Trophoblast cell (in vitro differentiated cells and primary cell): ENCODE measurements at regions not wholly inside any gene's neighbourhood (a gene's known extent, or its start where the extent isn't known, plus 50 kb on each side); places are given as distances from the start of the nearest gene placed in this dataset.

Experiments
- DNase-seq, 2 donors: peaks; one replicate each; pipeline ENCODE4 v3.0.0-alpha.2; 2016
- H2AFZ ChIP-seq: 2 replicates; pipeline ENCODE4 v1.6.1; 2013; ENCODE audit warnings: low read length, moderate library complexity, mild to moderate bottlenecking; ENCODE audit not compliant: insufficient read depth, poor library complexity
- H2AK5ac ChIP-seq: 2 replicates; pipeline ENCODE4 v1.6.1; 2013; ENCODE audit warnings: mild to moderate bottlenecking, low read length
- H2BK120ac ChIP-seq: 2 replicates; pipeline ENCODE4 v1.6.1; 2013; ENCODE audit warnings: low read length, mild to moderate bottlenecking, moderate library complexity; ENCODE audit not compliant: insufficient read depth, poor library complexity
- H2BK12ac ChIP-seq: 2 replicates; pipeline ENCODE4 v1.6.1; 2013; ENCODE audit warnings: mild to moderate bottlenecking, low read length, moderate library complexity
- H2BK5ac ChIP-seq: 2 replicates; pipeline ENCODE4 v1.6.1; 2013; ENCODE audit warnings: low read length, low read depth, moderate library complexity, mild to moderate bottlenecking; ENCODE audit not compliant: poor library complexity
- H3K14ac ChIP-seq: 2 replicates; pipeline ENCODE4 v1.6.1; 2013; ENCODE audit warnings: mild to moderate bottlenecking, low read length
- H3K18ac ChIP-seq: 2 replicates; pipeline ENCODE4 v1.6.1; 2013; ENCODE audit warnings: mild to moderate bottlenecking, low read length
- H3K23ac ChIP-seq: 2 replicates; pipeline ENCODE4 v1.6.1; 2013; ENCODE audit warnings: low read length
- H3K27ac ChIP-seq: 2 replicates; pipeline ENCODE4 v1.5.1; 2013; ENCODE audit warnings: low read depth, mild to moderate bottlenecking, inconsistent platforms, low read length, moderate library complexity
- H3K27me3 ChIP-seq: 2 replicates; pipeline ENCODE4 v1.6.1; 2013; ENCODE audit warnings: inconsistent platforms, mild to moderate bottlenecking, low read length, moderate library complexity; ENCODE audit not compliant: insufficient read depth
- H3K36me3 ChIP-seq, 2 experiments: 1 replicate in 1 of 2; 2 replicates in 1 of 2; pipeline ENCODE4 v1.6.1; 2013; ENCODE audit warnings: low read length in 2 of 2, mild to moderate bottlenecking in 2 of 2, moderate library complexity in 1 of 2; ENCODE audit not compliant: insufficient read depth in 2 of 2, control insufficient read depth in 1 of 2
- H3K4ac ChIP-seq: 2 replicates; pipeline ENCODE4 v1.6.1; 2013; ENCODE audit warnings: low read depth, mild to moderate bottlenecking, low read length, moderate library complexity
- H3K4me1 ChIP-seq, 2 experiments: 1 replicate in 1 of 2; 2 replicates in 1 of 2; pipeline ENCODE4 v1.6.1; 2013; ENCODE audit warnings: low read length in 2 of 2, mild to moderate bottlenecking in 2 of 2, moderate library complexity in 1 of 2; ENCODE audit not compliant: insufficient read depth in 2 of 2, control insufficient read depth in 1 of 2
- H3K4me2 ChIP-seq: 2 replicates; pipeline ENCODE4 v1.6.1; 2013; ENCODE audit warnings: inconsistent platforms, mild to moderate bottlenecking, low read length, moderate library complexity
- H3K4me3 ChIP-seq: 2 replicates; pipeline ENCODE4 v1.5.1; 2013; ENCODE audit warnings: mild to moderate bottlenecking, low read depth, low read length, inconsistent platforms
- H3K79me1 ChIP-seq: one replicate; pipeline ENCODE4 v1.6.1; 2013; ENCODE audit warnings: low read length
- H3K79me2 ChIP-seq: 2 replicates; pipeline ENCODE4 v1.6.1; 2013; ENCODE audit warnings: low read length, mild to moderate bottlenecking; ENCODE audit not compliant: control insufficient read depth, insufficient read depth, poor library complexity
- H3K9ac ChIP-seq: 2 replicates; pipeline ENCODE4 v1.6.1; 2013; ENCODE audit warnings: mild to moderate bottlenecking, low read length
- H3K9me3 ChIP-seq: 2 replicates; pipeline ENCODE4 v1.6.1; 2013; ENCODE audit warnings: low read depth, mild to moderate bottlenecking, control low read depth, inconsistent platforms, low read length; ENCODE audit not compliant: insufficient read depth
- H4K12ac ChIP-seq: 2 replicates; pipeline ENCODE4 v1.6.1; 2013; ENCODE audit warnings: low read depth, mild to moderate bottlenecking, low read length, moderate library complexity
- H4K8ac ChIP-seq: 2 replicates; pipeline ENCODE4 v1.6.1; 2013; ENCODE audit warnings: low read depth, mild to moderate bottlenecking, low read length, moderate library complexity
- H4K91ac ChIP-seq: one replicate; pipeline ENCODE4 v1.6.1; 2013; ENCODE audit warnings: low read depth, mild to moderate bottlenecking, low read length, moderate library complexity
- WGBS: extraction: QIAGEN DNeasy Blood & Tissue Kit; methylation state at CpG from one replicate; pipeline ENCODE4 v1.1.7; 2013; ENCODE audit warnings: missing lambda C conversion rate; ENCODE audit not compliant: insufficient read length, insufficient coverage; ENCODE audit errors: extremely low coverage; 5-methylcytosine and 5-hydroxymethylcytosine counted together

DNA sequence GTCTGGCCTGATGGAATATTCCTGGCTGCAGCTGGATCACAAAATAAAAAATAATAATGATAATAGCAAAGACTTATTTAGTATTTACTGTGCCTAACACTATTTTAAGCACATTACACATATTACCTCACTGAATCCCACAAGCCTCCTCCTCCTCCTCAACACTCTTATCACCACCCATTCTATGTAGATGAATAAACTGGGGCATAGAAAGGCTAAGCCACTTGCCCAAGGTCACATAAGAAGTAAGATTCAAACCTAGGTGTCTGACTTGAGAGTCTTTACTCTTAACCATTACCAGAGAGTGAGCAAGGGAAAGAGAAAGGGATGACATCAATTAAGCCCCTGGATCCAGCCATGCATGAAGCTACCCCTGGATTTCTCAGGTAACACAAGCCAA, 493.1 kb downstream of the SHQ1 start:
- no peak overlapping the region for H3K18ac ChIP-seq
- H3K23ac ChIP-seq = no peak overlapping the region
- H4K8ac ChIP-seq = no peak overlapping the region
- H3K9ac ChIP-seq = no peak overlapping the region
- no peak overlapping the region for H3K4me2 ChIP-seq
- H2BK12ac ChIP-seq = no peak overlapping the region
- DNase-seq = no peak
- no peak overlapping the region for H4K91ac ChIP-seq
- H3K79me1 ChIP-seq = no peaks in the 10 kb centered on the region
- no peak overlapping the region for H4K12ac ChIP-seq
- H3K79me2 ChIP-seq = no peaks in the 10 kb centered on the region
- H2BK5ac ChIP-seq = no peak overlapping the region
- H3K36me3 ChIP-seq = no peaks in the 10 kb centered on the region
- H3K27ac ChIP-seq = no peak overlapping the region
- no peaks in the 10 kb centered on the region for H3K27me3 ChIP-seq
- no peak overlapping the region for H3K4me3 ChIP-seq
- no peak overlapping the region for H3K14ac ChIP-seq
- no peak overlapping the region for H2AK5ac ChIP-seq
- H2AFZ ChIP-seq = no peak overlapping the region
- peaks cover 5 to 8% of the 10 kb centered on the region in 2 experiments for H3K4me1 ChIP-seq
- H2BK120ac ChIP-seq = no peak overlapping the region
- H3K9me3 ChIP-seq = peaks cover 2% of the 10 kb centered on the region
- no peak overlapping the region for H3K4ac ChIP-seq

- no CpG with 5 or more reads among the region's 1 CpG for WGBS
- Histone ChIP-seq H3K4ac (no peak overlapping the region), H3K4me1 (peaks cover 2 to 3% of the 10 kb centered on the region in 2 experiments), H3K79me2 (no peaks in the 10 kb centered on the region), H3K18ac (no peak overlapping the region), H3K79me1 (no peaks in the 10 kb centered on the region), H3K36me3 (no peaks in the 10 kb centered on the region), H3K4me3 (no peak overlapping the region), H3K4me2 (no peak overlapping the region), H3K9ac (no peak overlapping the region), H4K8ac (no peak overlapping the region), H4K12ac (no peak overlapping the region), H4K91ac (no peak overlapping the region), H3K9me3 (peaks cover 2% of the 10 kb centered on the region), H2AFZ (no peak overlapping the region), H3K23ac (no peak overlapping the region), H3K27ac (no peak overlapping the region), H2BK12ac (no peak overlapping the region), H3K27me3 (no peaks in the 10 kb centered on the region), H2BK5ac (no peak overlapping the region), H3K14ac (no peak overlapping the region), H2AK5ac (no peak overlapping the region), H2BK120ac (no peak overlapping the region)
- DNase-seq = peak in 1 of 2 donors; percentile 58
Observed at GRCh38 chr3:72354486-72354885, 493.8 kb downstream of the SHQ1 start.

GRCh38 chr3:72353236-72354128, 494.8 kb downstream of the SHQ1 start:
- H3K9me3 ChIP-seq = peaks cover 2% of the 10 kb centered on the region
- no peak for DNase-seq
- H3K4me3 ChIP-seq = no peak overlapping the region
- no peaks in the 10 kb centered on the region for H3K27me3 ChIP-seq
- no peak overlapping the region for H2AFZ ChIP-seq
- no peak overlapping the region for H4K12ac ChIP-seq
- H2BK5ac ChIP-seq = no peak overlapping the region
- no CpG with 5 or more reads among the region's 18 CpGs for WGBS
- no peaks in the 10 kb centered on the region for H3K79me2 ChIP-seq
- H3K4me1 ChIP-seq = peaks cover 0 to 3% of the 10 kb centered on the region in 2 experiments
- H3K9ac ChIP-seq = no peak overlapping the region
- H3K14ac ChIP-seq = no peak overlapping the region
- no peak overlapping the region for H2BK12ac ChIP-seq
- no peak overlapping the region for H4K91ac ChIP-seq
- no peaks in the 10 kb centered on the region for H3K79me1 ChIP-seq
- no peak overlapping the region for H2AK5ac ChIP-seq
- H4K8ac ChIP-seq = no peak overlapping the region
- no peak overlapping the region for H3K4ac ChIP-seq
- H2BK120ac ChIP-seq = no peak overlapping the region
- H3K18ac ChIP-seq = no peak overlapping the region
- no peak overlapping the region for H3K23ac ChIP-seq
- H3K36me3 ChIP-seq = no peaks in the 10 kb centered on the region
- H3K4me2 ChIP-seq = no peak overlapping the region
- no peak overlapping the region for H3K27ac ChIP-seq

- Histone ChIP-seq H2BK5ac (no peak overlapping the region), H3K4me1 (peaks cover 9 to 11% of the 10 kb centered on the region in 2 experiments), H3K9me3 (peaks cover 2% of the 10 kb centered on the region), H3K18ac (no peak overlapping the region), H3K79me2 (no peaks in the 10 kb centered on the region), H3K4me2 (no peak overlapping the region), H3K79me1 (peaks cover 6% of the 10 kb centered on the region), H4K91ac (no peak overlapping the region), H3K4ac (no peak overlapping the region), H3K27ac (no peak overlapping the region), H3K36me3 (no peaks in the 10 kb centered on the region), H2AFZ (no peak overlapping the region), H3K4me3 (no peak overlapping the region), H3K9ac (no peak overlapping the region), H3K23ac (no peak overlapping the region), H3K27me3 (no peaks in the 10 kb centered on the region), H4K8ac (no peak overlapping the region), H2AK5ac (no peak overlapping the region), H2BK120ac (no peak overlapping the region), H3K14ac (no peak overlapping the region), H4K12ac (no peak overlapping the region), H2BK12ac (no peak overlapping the region)
- peak in 1 of 2 donors; percentile 48 for DNase-seq
- no CpG with 5 or more reads among the region's 5 CpGs for WGBS
Observed at GRCh38 chr3:72352176-72352575, 496.1 kb downstream of the SHQ1 start.
